ENCODE measurements at regions not wholly inside any gene's neighbourhood (a gene's known extent, or its start where the extent isn't known, plus 50 kb on each side); places are given as distances from the start of the nearest gene placed in this dataset.

DNA sequence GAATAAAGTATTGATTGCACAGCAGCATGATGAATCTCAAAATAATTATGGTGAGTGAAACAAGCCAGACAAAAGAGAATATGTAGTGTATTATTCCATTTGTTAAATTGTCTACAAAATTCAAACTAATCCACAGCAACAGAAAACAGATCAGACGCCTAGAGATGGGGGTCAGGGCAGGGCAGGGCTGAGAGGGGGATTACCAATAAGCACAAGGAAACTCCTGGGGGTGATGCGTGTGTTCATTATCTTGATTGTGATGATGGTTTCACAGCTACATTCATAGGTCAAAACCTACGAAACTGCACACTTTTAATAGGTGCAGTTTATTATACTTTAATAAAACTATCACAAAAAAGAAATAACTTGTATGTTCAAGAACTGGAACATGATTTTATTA is 132.7 kb upstream of the CDK6 start:
- no peak for TF ChIP-seq POLR2A (IDR thresholded peaks at IDR 0.05)
- TF ChIP-seq, protein P1, sequence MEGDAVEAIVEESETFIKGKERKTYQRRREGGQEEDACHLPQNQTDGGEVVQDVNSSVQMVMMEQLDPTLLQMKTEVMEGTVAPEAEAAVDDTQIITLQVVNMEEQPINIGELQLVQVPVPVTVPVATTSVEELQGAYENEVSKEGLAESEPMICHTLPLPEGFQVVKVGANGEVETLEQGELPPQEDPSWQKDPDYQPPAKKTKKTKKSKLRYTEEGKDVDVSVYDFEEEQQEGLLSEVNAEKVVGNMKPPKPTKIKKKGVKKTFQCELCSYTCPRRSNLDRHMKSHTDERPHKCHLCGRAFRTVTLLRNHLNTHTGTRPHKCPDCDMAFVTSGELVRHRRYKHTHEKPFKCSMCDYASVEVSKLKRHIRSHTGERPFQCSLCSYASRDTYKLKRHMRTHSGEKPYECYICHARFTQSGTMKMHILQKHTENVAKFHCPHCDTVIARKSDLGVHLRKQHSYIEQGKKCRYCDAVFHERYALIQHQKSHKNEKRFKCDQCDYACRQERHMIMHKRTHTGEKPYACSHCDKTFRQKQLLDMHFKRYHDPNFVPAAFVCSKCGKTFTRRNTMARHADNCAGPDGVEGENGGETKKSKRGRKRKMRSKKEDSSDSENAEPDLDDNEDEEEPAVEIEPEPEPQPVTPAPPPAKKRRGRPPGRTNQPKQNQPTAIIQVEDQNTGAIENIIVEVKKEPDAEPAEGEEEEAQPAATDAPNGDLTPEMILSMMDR (IDR thresholded peaks at IDR 0.05) = no peak
- no peak for DNase-seq
- H3K4me1 ChIP-seq = no peaks in the 10 kb centered on the region
- 71 to 83% methylated on average over 3 of the region's 3 CpGs for WGBS, 2 donors
- intact Hi-C loops (cut with DNase I) = no loop called here
- no peaks in the 10 kb centered on the region for H3K27me3 ChIP-seq
- H3K4me3 ChIP-seq = no peak overlapping the region
- H3K36me3 ChIP-seq = no peaks in the 10 kb centered on the region
- H3K27ac ChIP-seq = no peak overlapping the region
- no peaks in the 10 kb centered on the region for H3K9me3 ChIP-seq

GRCh38 chr7:92968502-92968901 is 132.1 kb upstream of the CDK6 start:
- Histone ChIP-seq H3K4me3 (no peak overlapping the region), H3K27ac (no peak overlapping the region), H3K4me1 (no peaks in the 10 kb centered on the region), H3K27me3 (no peaks in the 10 kb centered on the region), H3K36me3 (no peaks in the 10 kb centered on the region), H3K9me3 (no peaks in the 10 kb centered on the region)
- no peak for TF ChIP-seq POLR2A (IDR thresholded peaks at IDR 0.05)
- TF ChIP-seq, protein P1 (IDR thresholded peaks at IDR 0.05) = no peak
- intact Hi-C loops (cut with DNase I) = no loop called here
- no peak for DNase-seq
- 75 to 76% methylated on average over 1 of the region's 1 CpG for WGBS, 2 donors

- intact Hi-C loops (cut with DNase I) = no loop called here
Observed at GRCh38 chr7:92967238-92967637, 130.9 kb upstream of the CDK6 start.

DNA sequence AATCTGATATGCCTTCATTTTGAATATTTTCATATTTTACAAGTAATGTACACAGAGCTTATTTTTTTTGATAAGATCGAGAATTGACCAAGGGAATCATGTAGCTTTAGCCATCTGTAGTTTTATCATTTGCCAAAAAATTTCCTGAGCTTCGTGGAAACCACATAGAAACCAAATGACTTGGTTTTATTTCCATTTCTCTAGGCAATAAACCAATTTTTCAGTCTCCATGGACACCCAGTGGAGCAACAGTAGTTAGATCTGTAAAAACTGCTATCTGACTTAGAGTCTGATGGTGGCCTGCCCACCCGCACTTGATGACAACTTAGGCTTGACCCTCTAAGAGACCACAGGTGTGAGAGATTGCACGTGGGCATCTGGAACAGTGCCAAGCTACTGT is 127.8 kb upstream of the CDK6 start:
- no peak for TF ChIP-seq POLR2A (IDR thresholded peaks at IDR 0.05)
- TF ChIP-seq, protein P1 (IDR thresholded peaks at IDR 0.05) = no peak
- no peak for DNase-seq
- intact Hi-C loops (cut with DNase I) = no loop called here
- 62 to 67% methylated on average over 4 of the region's 4 CpGs for WGBS, 2 donors
- H3K27ac ChIP-seq = no peak overlapping the region
- no peaks in the 10 kb centered on the region for H3K36me3 ChIP-seq
- H3K9me3 ChIP-seq = no peaks in the 10 kb centered on the region
- H3K4me1 ChIP-seq = no peaks in the 10 kb centered on the region
- H3K27me3 ChIP-seq = no peaks in the 10 kb centered on the region
- H3K4me3 ChIP-seq = no peak overlapping the region

More at GRCh38 chr7:92967238-92967637, 130.9 kb upstream of the CDK6 start:
- no peak for DNase-seq
- no peaks in the 10 kb centered on the region for H3K9me3 ChIP-seq
- H3K27me3 ChIP-seq = no peaks in the 10 kb centered on the region
- H3K36me3 ChIP-seq = no peaks in the 10 kb centered on the region
- H3K4me1 ChIP-seq = no peaks in the 10 kb centered on the region
- TF ChIP-seq, protein P1 (IDR thresholded peaks at IDR 0.05) = no peak
- TF ChIP-seq POLR2A (IDR thresholded peaks at IDR 0.05) = no peak
- H3K4me3 ChIP-seq = no peak overlapping the region
- no peak overlapping the region for H3K27ac ChIP-seq

- Histone ChIP-seq H3K9me3 (no peaks in the 10 kb centered on the region), H3K36me3 (no peaks in the 10 kb centered on the region), H3K4me3 (no peak overlapping the region), H3K4me1 (no peaks in the 10 kb centered on the region), H3K27ac (no peak overlapping the region), H3K27me3 (no peaks in the 10 kb centered on the region)
- intact Hi-C loops (cut with DNase I) = no loop called here
- no peak for DNase-seq
- TF ChIP-seq, protein P1 (IDR thresholded peaks at IDR 0.05) = no peak
- TF ChIP-seq POLR2A (IDR thresholded peaks at IDR 0.05) = no peak
- WGBS, 2 donors = 62 to 67% methylated on average over 4 of the region's 4 CpGs
Observed at GRCh38 chr7:92963566-92963965, 127.2 kb upstream of the CDK6 start.
